Urinary bladder (tissue), 3 donors: ENCODE measurements at regions not wholly inside any gene's neighbourhood (a gene's known extent, or its start where the extent isn't known, plus 50 kb on each side); places are given as distances from the start of the nearest gene placed in this dataset.

Experiments used
- DNase-seq: peaks from one replicate; pipeline ENCODE4 v3.0.0-alpha.2; 2015; ENCODE audit errors: extremely low spot score
- H3K27ac ChIP-seq: one replicate; pipeline ENCODE4 v1.5.1; 2013; ENCODE audit warnings: low read depth, mild to moderate bottlenecking, moderate library complexity
- H3K36me3 ChIP-seq: one replicate; pipeline ENCODE4 v1.6.1; 2013; ENCODE audit warnings: mild to moderate bottlenecking, moderate library complexity; ENCODE audit not compliant: insufficient read depth
- H3K4me1 ChIP-seq: one replicate; pipeline ENCODE4 v1.6.1; 2013; ENCODE audit warnings: mild to moderate bottlenecking, moderate library complexity; ENCODE audit not compliant: insufficient read depth
- H3K4me3 ChIP-seq: one replicate; pipeline ENCODE4 v1.5.1; 2013; ENCODE audit warnings: low read depth, low read length
- WGBS: extraction: QIAGEN DNeasy Blood & Tissue Kit; methylation state at CpG from one replicate; pipeline ENCODE4 v1.1.7; 2013; 5-methylcytosine and 5-hydroxymethylcytosine counted together
- donor health status: healthy with polysubstance abuse.
- donor health status: healthy.

- no peak for DNase-seq
- H3K4me3 ChIP-seq, result no peak overlapping the region
- H3K36me3 ChIP-seq, result no peaks in the 10 kb centered on the region
- no peak overlapping the region for H3K27ac ChIP-seq
- H3K4me1 ChIP-seq, result no peaks in the 10 kb centered on the region
Measured at GRCh38 chr4:4631150-4631549, 89.3 kb upstream of the STX18 start.

- no peak overlapping the region for H3K27ac ChIP-seq
- no peaks in the 10 kb centered on the region for H3K4me1 ChIP-seq
- no peak overlapping the region for H3K4me3 ChIP-seq
- 91% methylated on average over 2 of the region's 2 CpGs for WGBS
- no peaks in the 10 kb centered on the region for H3K36me3 ChIP-seq
- DNase-seq, result no peak
Measured at GRCh38 chr4:4627906-4628305, 86.1 kb upstream of the STX18 start.

- Histone ChIP-seq H3K4me1 (no peaks in the 10 kb centered on the region), H3K36me3 (no peaks in the 10 kb centered on the region), H3K4me3 (no peak overlapping the region), H3K27ac (no peak overlapping the region)
- no peak for DNase-seq
- WGBS, result 65% methylated on average over 4 of the region's 4 CpGs
Measured at GRCh38 chr4:4627111-4627510, 85.3 kb upstream of the STX18 start.

GRCh38 chr4:4625488-4625887, 83.6 kb upstream of the STX18 start:
- Histone ChIP-seq H3K4me3 (no peak overlapping the region), H3K4me1 (no peaks in the 10 kb centered on the region), H3K36me3 (no peaks in the 10 kb centered on the region), H3K27ac (no peak overlapping the region)
- 52% methylated on average over 5 of the region's 5 CpGs for WGBS
- no peak for DNase-seq

- H3K36me3 ChIP-seq, result no peaks in the 10 kb centered on the region
- no peaks in the 10 kb centered on the region for H3K4me1 ChIP-seq
- DNase-seq, result no peak
- no peak overlapping the region for H3K4me3 ChIP-seq
- WGBS, result 72% methylated on average over 7 of the region's 7 CpGs
- H3K27ac ChIP-seq, result no peak overlapping the region
Measured at GRCh38 chr4:4624276-4624897, 82.5 kb upstream of the STX18 start.

GRCh38 chr4:4619821-4620220, 78.0 kb upstream of the STX18 start:
- WGBS, result 87% methylated on average over 5 of the region's 5 CpGs
- DNase-seq, result no peak
- H3K4me3 ChIP-seq, result no peak overlapping the region
- no peaks in the 10 kb centered on the region for H3K4me1 ChIP-seq
- no peak overlapping the region for H3K27ac ChIP-seq
- peaks cover 1% of the 10 kb centered on the region for H3K36me3 ChIP-seq

- Histone ChIP-seq H3K36me3 (peaks cover 1% of the 10 kb centered on the region), H3K4me1 (no peaks in the 10 kb centered on the region), H3K27ac (no peak overlapping the region), H3K4me3 (no peak overlapping the region)
- no peak for DNase-seq
- WGBS, result 25% methylated on average over 1 of the region's 1 CpG
Measured at GRCh38 chr4:4618847-4619246, 77.0 kb upstream of the STX18 start.

GRCh38 chr4:4614925-4615678, 73.3 kb upstream of the STX18 start:
- no peak for DNase-seq
- H3K4me1 ChIP-seq, result no peaks in the 10 kb centered on the region
- WGBS, result 46% methylated on average over 8 of the region's 8 CpGs

GRCh38 chr4:4613641-4614286, 71.9 kb upstream of the STX18 start:
- WGBS, result 83% methylated on average over 8 of the region's 8 CpGs
- Histone ChIP-seq H3K36me3 (no peaks in the 10 kb centered on the region), H3K4me3 (no peak overlapping the region), H3K27ac (no peak overlapping the region), H3K4me1 (no peaks in the 10 kb centered on the region)
- no peak for DNase-seq

More at GRCh38 chr4:4614925-4615678, 73.3 kb upstream of the STX18 start:
- H3K36me3 ChIP-seq, result peaks cover 1% of the 10 kb centered on the region
- H3K4me3 ChIP-seq, result no peak overlapping the region
- H3K27ac ChIP-seq, result no peak overlapping the region

- Histone ChIP-seq H3K27ac (no peak overlapping the region), H3K36me3 (no peaks in the 10 kb centered on the region), H3K4me1 (no peaks in the 10 kb centered on the region), H3K4me3 (no peak overlapping the region)
- DNase-seq, result no peak
- 59% methylated on average over 2 of the region's 2 CpGs for WGBS
Measured at GRCh38 chr4:4613126-4613465, 71.2 kb upstream of the STX18 start.

GRCh38 chr4:4610672-4611071, 68.8 kb upstream of the STX18 start:
- 79% methylated on average over 7 of the region's 7 CpGs for WGBS
- H3K4me3 ChIP-seq, result no peak overlapping the region
- H3K36me3 ChIP-seq, result no peaks in the 10 kb centered on the region
- DNase-seq, result no peak
- H3K27ac ChIP-seq, result no peak overlapping the region
- H3K4me1 ChIP-seq, result no peaks in the 10 kb centered on the region

- Histone ChIP-seq H3K4me3 (no peak overlapping the region), H3K4me1 (no peaks in the 10 kb centered on the region), H3K27ac (no peak overlapping the region), H3K36me3 (no peaks in the 10 kb centered on the region)
- WGBS, result 90% methylated on average over 10 of the region's 10 CpGs
- no peak for DNase-seq
Measured at GRCh38 chr4:4609622-4610334, 67.9 kb upstream of the STX18 start.

GRCh38 chr4:4608214-4608537, 66.3 kb upstream of the STX18 start:
- Histone ChIP-seq H3K4me1 (no peaks in the 10 kb centered on the region), H3K4me3 (no peak overlapping the region), H3K27ac (no peak overlapping the region), H3K36me3 (no peaks in the 10 kb centered on the region)
- no peak for DNase-seq
- WGBS, result 76% methylated on average over 13 of the region's 13 CpGs
